Psoas muscle (tissue), 7 donors: ENCODE measurements at regions not wholly inside any gene's neighbourhood (a gene's known extent, or its start where the extent isn't known, plus 50 kb on each side); places are given as distances from the start of the nearest gene placed in this dataset.

ENCODE experiments used
- ATAC-seq, 4 donors: fragments of 200-7000 bp; cut with Tn5 transposase; one replicate each; pipeline ENCODE4 v1.9.1; 2020; ENCODE audit warnings: moderate library complexity in 3 of 4, mild to moderate bottlenecking in 2 of 4
- DNase-seq, 2 donors: peaks; one replicate each; pipeline ENCODE4 v3.0.0-alpha.2; 2020
- H3K27ac ChIP-seq: fragments of 200-600 bp; one replicate; pipeline ENCODE4 v1.8.0; 2022
- H3K27me3 ChIP-seq, 3 donors: fragments of 200-600 bp in 1 of 3; one replicate each; pipeline versions ENCODE4 v1.6.1 to v1.8.0; 2013 to 2022; ENCODE audit warnings: low read length in 2 of 3, mild to moderate bottlenecking in 2 of 3, moderate library complexity in 1 of 3; ENCODE audit not compliant: insufficient read depth in 3 of 3
- H3K36me3 ChIP-seq, 2 donors: fragments of 200-600 bp in 1 of 2; one replicate each; pipeline versions ENCODE4 v1.6.1 to v1.8.0; 2013 to 2022; ENCODE audit warnings: low read depth in 1 of 2, mild to moderate bottlenecking in 1 of 2, moderate library complexity in 1 of 2; ENCODE audit not compliant: insufficient read depth in 1 of 2
- H3K4me1 ChIP-seq: fragments of 200-600 bp; one replicate; pipeline ENCODE4 v1.8.0; 2022
- H3K4me3 ChIP-seq: fragments of 200-600 bp; one replicate; pipeline ENCODE4 v1.8.0; 2022; ENCODE audit warnings: mild to moderate bottlenecking
- H3K9me3 ChIP-seq: fragments of 200-600 bp; one replicate; pipeline ENCODE4 v1.8.0; 2022
- CTCF ChIP-seq: fragments of 200-600 bp; IDR thresholded peaks from one replicate; pipeline ENCODE4 v1.8.0; 2022; ENCODE audit warnings: antibody characterized with exemption
- WGBS, 3 donors: extraction: QIAGEN DNeasy Blood & Tissue Kit; methylation state at CpG; one replicate each; pipeline versions ENCODE4 v1.1.6 to v1.1.7; 2013; 5-methylcytosine and 5-hydroxymethylcytosine counted together
- intact Hi-C, 2 donors: fragments of 100-400 bp; cut with DNase I; formaldehyde crosslinking; loops; one replicate each; pipeline versions ENCODE4 v1.11.0 to v1.14.2; 2022
- donor health status: healthy with polysubstance abuse.
- donor health status: DM: no; HTN: no; CAD: no; lungs with moderate emphysema.
- donor health status: Bipolar disorder and iron deficiency.
- donor health status: healthy.
- donor health status: DM: yes; HTN: yes; CAD: no.
- donor health status: DM: no; HTN: no; CAD: no.
- donor health status: DM: yes; HTN: yes; CAD: no.

GRCh38 chr17:71824671-71825070, 296.1 kb upstream of the SOX9 start:
- DNase-seq = no peak
- TF ChIP-seq CTCF = no peak
- no peaks in the 10 kb centered on the region for H3K4me1 ChIP-seq
- WGBS, 3 donors = 77 to 82% (median 80%) methylated on average over 4 of the region's 4 CpGs
- no peaks in the 10 kb centered on the region for H3K27me3 ChIP-seq
- intact Hi-C loops = no loop called here
- H3K27ac ChIP-seq = no peak overlapping the region
- no peak overlapping the region for H3K4me3 ChIP-seq
- H3K9me3 ChIP-seq = no peaks in the 10 kb centered on the region
- no peaks in the 10 kb centered on the region for H3K36me3 ChIP-seq
- no peak for ATAC-seq

GRCh38 chr17:71825687-71826086, 295.1 kb upstream of the SOX9 start:
- H3K4me3 ChIP-seq = no peak overlapping the region
- no peak for DNase-seq
- no peak for TF ChIP-seq CTCF
- H3K9me3 ChIP-seq = no peaks in the 10 kb centered on the region
- no peak overlapping the region for H3K27ac ChIP-seq
- intact Hi-C loops = no loop called here
- H3K4me1 ChIP-seq = no peaks in the 10 kb centered on the region
- no peaks in the 10 kb centered on the region for H3K27me3 ChIP-seq
- 52 to 55% (median 54%) methylated on average over 4 of the region's 4 CpGs for WGBS, 3 donors
- no peaks in the 10 kb centered on the region for H3K36me3 ChIP-seq
- ATAC-seq = no peak

- Histone ChIP-seq H3K4me1 (no peaks in the 10 kb centered on the region), H3K36me3 (no peaks in the 10 kb centered on the region), H3K9me3 (no peaks in the 10 kb centered on the region), H3K4me3 (no peak overlapping the region), H3K27ac (no peak overlapping the region), H3K27me3 (peaks cover 0 to 3% (median 0%) of the 10 kb centered on the region in 3 donors)
- TF ChIP-seq CTCF = no peak
- 10 to 11% (median 11%) methylated on average over 5 of the region's 5 CpGs for WGBS, 3 donors
- ATAC-seq = no peak
- DNase-seq = no peak
- intact Hi-C loops = no loop called here
These were observed 292.6 kb upstream of the SOX9 start for GRCh38 chr17:71828182-71828596.

- H3K4me3 ChIP-seq = no peak overlapping the region
- intact Hi-C loops = no loop called here
- ATAC-seq (no peak), DNase-seq (no peak)
- no peaks in the 10 kb centered on the region for H3K9me3 ChIP-seq
- no peak for TF ChIP-seq CTCF
- 42 to 47% (median 46%) methylated on average over 7 of the region's 7 CpGs for WGBS, 3 donors
- H3K4me1 ChIP-seq = no peaks in the 10 kb centered on the region
- no peaks in the 10 kb centered on the region for H3K36me3 ChIP-seq
- H3K27me3 ChIP-seq = peaks cover 0 to 3% (median 0%) of the 10 kb centered on the region in 3 donors
- no peak overlapping the region for H3K27ac ChIP-seq
These were observed 290.0 kb upstream of the SOX9 start for GRCh38 chr17:71830866-71831265.

GRCh38 chr17:71842986-71843385, 277.8 kb upstream of the SOX9 start:
- Histone ChIP-seq H3K9me3 (no peaks in the 10 kb centered on the region), H3K27me3 (no peaks in the 10 kb centered on the region), H3K4me1 (no peaks in the 10 kb centered on the region), H3K4me3 (no peak overlapping the region), H3K36me3 (no peaks in the 10 kb centered on the region), H3K27ac (no peak overlapping the region)
- ATAC-seq (no peak), DNase-seq (no peak)
- no peak for TF ChIP-seq CTCF
- intact Hi-C loops = no loop called here
- 92 to 98% (median 93%) methylated on average over 3 of the region's 3 CpGs for WGBS, 3 donors
